ENCODE measurements at regions not wholly inside any gene's neighbourhood (a gene's known extent, or its start where the extent isn't known, plus 50 kb on each side); places are given as distances from the start of the nearest gene placed in this dataset.
A peak's percentile ranks its signal among the peaks of the same experiment; 100 is the strongest.
"Not testable (repeated sequence)": the region's sequence is repeated elsewhere in the genome, so short reads cannot be mapped to it uniquely, and the experiment has no call there.

DNA sequence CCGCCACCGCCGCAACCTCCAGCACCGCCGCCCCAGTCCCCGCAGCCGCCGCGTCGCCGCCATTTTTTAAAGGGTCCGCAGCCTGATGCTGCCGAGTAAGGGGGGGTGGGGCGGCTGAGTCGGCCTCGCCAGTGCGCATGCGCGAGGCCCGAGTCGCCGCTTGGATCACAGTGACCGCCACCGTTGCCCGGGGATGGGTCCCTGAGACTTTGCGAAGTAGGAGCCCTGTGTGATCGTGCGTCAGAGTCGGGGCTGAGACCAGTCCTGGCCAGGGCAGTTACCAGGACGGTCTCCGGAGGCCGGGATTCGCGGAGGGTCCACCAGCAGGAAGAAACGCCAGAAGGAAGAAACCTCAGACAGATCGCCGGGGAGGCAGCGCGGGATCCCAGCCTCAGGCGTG is 1421.7 kb upstream of the PCDH10 start:
- H3K27me3 ChIP-seq (replicated peaks; ENCODE audit: control insufficient read depth, insufficient read depth, low read length); DNase-seq (ENCODE audit: extremely low read depth, insufficient read length); H3K4me3 ChIP-seq (replicated peaks; ENCODE audit: low read depth, low read length); H3K36me3 ChIP-seq (ENCODE audit: control insufficient read depth, insufficient read depth, low read length): not testable (repeated sequence)

DNA sequence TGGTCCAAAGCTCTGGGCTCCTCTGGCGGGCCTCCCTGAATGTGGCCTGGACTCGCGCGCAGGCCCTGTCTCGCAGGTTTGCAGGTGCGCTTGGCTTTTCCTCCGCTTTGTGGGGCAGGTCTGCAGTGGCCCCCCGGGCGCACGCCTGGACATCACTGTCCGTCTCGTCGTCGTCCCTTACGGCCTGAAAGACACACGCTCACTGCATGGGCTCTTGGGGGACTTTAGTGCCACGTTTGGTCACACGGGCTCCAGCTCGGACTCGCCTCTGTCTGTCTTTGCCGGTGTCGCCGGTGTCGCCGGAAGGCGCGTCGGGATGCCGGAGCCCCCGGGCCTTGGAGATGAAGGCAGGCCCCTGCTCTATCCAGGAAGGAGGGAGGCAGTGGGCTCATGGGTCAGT is 1419.9 kb upstream of the PCDH10 start:
- DNase-seq (ENCODE audit: extremely low read depth, insufficient read length); H3K27me3 ChIP-seq (replicated peaks; ENCODE audit: control insufficient read depth, insufficient read depth, low read length); H3K4me3 ChIP-seq (replicated peaks; ENCODE audit: low read depth, low read length); H3K36me3 ChIP-seq (ENCODE audit: control insufficient read depth, insufficient read depth, low read length): not testable (repeated sequence)

DNA sequence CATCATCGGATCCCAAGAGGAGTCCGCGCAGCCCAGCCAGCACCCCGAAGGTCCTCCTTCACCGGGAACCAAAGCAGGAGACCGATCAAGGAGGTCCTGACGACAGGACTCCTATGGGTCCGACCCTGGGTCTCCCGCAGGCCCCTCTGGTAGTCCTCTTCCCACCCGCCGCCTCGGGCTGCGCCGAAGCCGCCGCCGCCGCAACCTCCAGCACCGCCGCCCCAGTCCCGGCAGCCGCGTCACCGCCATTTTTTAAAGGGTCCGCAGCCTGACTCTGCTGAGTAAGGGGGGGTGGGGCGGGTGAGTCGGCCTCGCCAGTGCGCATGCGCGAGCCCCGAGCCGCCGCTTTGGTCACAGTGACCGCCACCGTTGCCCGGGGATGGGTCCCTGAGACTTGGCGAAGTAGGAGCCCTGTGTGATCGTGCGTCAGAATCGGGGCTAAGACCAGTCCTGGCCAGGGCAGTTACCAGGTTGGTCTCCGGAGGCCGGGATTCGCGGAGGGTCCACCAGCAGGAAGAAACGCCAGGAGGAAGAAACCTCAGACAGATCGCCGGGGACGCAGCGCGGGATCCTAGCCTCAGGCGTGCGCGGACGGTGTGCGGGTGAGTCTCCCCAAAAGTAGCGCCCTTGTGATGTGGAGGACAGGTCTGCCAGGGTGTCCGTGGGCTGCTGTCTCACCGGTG is 1419.2 kb upstream of the PCDH10 start:
- DNase-seq (ENCODE audit: extremely low read depth, insufficient read length), result peak; percentile 18
- not testable (repeated sequence) for H3K36me3 ChIP-seq (ENCODE audit: control insufficient read depth, insufficient read depth, low read length); H3K27me3 ChIP-seq (replicated peaks; ENCODE audit: control insufficient read depth, insufficient read depth, low read length); H3K4me3 ChIP-seq (replicated peaks; ENCODE audit: low read depth, low read length)

GRCh38 chr4:131730574-131730973 is 1418.5 kb upstream of the PCDH10 start:
- H3K27me3 ChIP-seq (replicated peaks; ENCODE audit: control insufficient read depth, insufficient read depth, low read length); DNase-seq (ENCODE audit: extremely low read depth, insufficient read length); H3K36me3 ChIP-seq (ENCODE audit: control insufficient read depth, insufficient read depth, low read length); H3K4me3 ChIP-seq (replicated peaks; ENCODE audit: low read depth, low read length): not testable (repeated sequence)

- not testable (repeated sequence) for DNase-seq (ENCODE audit: extremely low read depth, insufficient read length); H3K36me3 ChIP-seq (ENCODE audit: control insufficient read depth, insufficient read depth, low read length); H3K27me3 ChIP-seq (replicated peaks; ENCODE audit: control insufficient read depth, insufficient read depth, low read length); H3K4me3 ChIP-seq (replicated peaks; ENCODE audit: low read depth, low read length)
These were observed 1417.0 kb upstream of the PCDH10 start for GRCh38 chr4:131732034-131732630.

DNA sequence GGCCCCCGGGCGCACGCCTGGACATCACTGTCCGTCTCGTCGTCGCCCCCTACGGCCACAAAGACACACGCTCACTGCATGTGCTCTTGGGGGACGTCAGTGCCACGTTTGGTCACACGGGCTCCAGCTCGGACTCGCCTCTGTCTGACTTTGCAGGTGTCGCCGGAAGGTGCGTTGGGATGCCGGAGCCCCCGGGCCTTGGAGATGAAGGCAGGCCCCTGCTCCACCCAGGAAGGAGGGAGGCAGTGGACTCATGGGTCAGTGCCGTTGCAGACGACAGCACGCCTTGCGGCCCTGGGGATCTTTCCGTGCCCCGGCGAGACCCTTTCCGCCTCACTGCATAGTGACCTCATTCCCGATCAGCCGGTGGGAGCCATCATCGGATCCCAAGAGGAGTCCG is 1414.8 kb upstream of the PCDH10 start:
- DNase-seq (ENCODE audit: extremely low read depth, insufficient read length), result not testable (repeated sequence)

DNA sequence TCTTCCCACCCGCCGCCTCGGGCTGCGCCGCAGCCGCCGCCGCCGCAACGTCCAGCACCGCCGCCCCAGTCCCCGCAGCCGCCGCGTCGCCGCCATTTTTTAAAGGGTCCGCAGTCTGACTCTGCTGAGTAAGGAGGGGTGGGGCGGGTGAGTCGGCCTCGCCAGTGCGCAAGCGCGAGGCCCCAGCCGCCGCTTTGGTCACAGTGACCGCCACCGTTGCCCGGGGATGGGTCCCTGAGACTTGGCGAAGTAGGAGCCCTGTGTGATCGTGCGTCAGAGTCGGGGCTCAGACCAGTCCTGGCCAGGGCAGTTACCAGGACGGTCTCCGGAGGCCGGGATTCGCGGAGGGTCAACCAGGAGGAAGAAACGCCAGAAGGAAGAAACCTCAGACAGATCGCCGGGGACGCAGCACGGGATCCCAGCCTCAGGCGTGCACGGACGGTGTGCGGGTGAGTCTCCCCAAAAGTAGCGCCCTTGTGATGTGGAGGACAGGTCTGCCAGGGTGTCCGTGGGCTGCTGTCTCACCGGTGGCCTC is 1414.2 kb upstream of the PCDH10 start:
- H3K27me3 ChIP-seq (replicated peaks; ENCODE audit: control insufficient read depth, insufficient read depth, low read length), result not testable (repeated sequence)

More for the DNA sequence above, 1414.8 kb upstream of the PCDH10 start:
- not testable (repeated sequence) for H3K4me3 ChIP-seq (replicated peaks; ENCODE audit: low read depth, low read length); H3K27me3 ChIP-seq (replicated peaks; ENCODE audit: control insufficient read depth, insufficient read depth, low read length); H3K36me3 ChIP-seq (ENCODE audit: control insufficient read depth, insufficient read depth, low read length)

GRCh38 chr4:131738991-131739390 is 1410.1 kb upstream of the PCDH10 start:
- H3K36me3 ChIP-seq (ENCODE audit: control insufficient read depth, insufficient read depth, low read length); DNase-seq (ENCODE audit: extremely low read depth, insufficient read length); H3K4me3 ChIP-seq (replicated peaks; ENCODE audit: low read depth, low read length); H3K27me3 ChIP-seq (replicated peaks; ENCODE audit: control insufficient read depth, insufficient read depth, low read length): not testable (repeated sequence)

More for the DNA sequence above, 1414.2 kb upstream of the PCDH10 start:
- not testable (repeated sequence) for H3K36me3 ChIP-seq (ENCODE audit: control insufficient read depth, insufficient read depth, low read length); H3K4me3 ChIP-seq (replicated peaks; ENCODE audit: low read depth, low read length); DNase-seq (ENCODE audit: extremely low read depth, insufficient read length)

GRCh38 chr4:131741836-131742235 is 1407.3 kb upstream of the PCDH10 start:
- not testable (repeated sequence) for H3K36me3 ChIP-seq (ENCODE audit: control insufficient read depth, insufficient read depth, low read length); H3K4me3 ChIP-seq (replicated peaks; ENCODE audit: low read depth, low read length); H3K27me3 ChIP-seq (replicated peaks; ENCODE audit: control insufficient read depth, insufficient read depth, low read length); DNase-seq (ENCODE audit: extremely low read depth, insufficient read length)

GRCh38 chr4:131742536-131743205 is 1406.4 kb upstream of the PCDH10 start:
- DNase-seq (ENCODE audit: extremely low read depth, insufficient read length); H3K27me3 ChIP-seq (replicated peaks; ENCODE audit: control insufficient read depth, insufficient read depth, low read length); H3K4me3 ChIP-seq (replicated peaks; ENCODE audit: low read depth, low read length); H3K36me3 ChIP-seq (ENCODE audit: control insufficient read depth, insufficient read depth, low read length): not testable (repeated sequence)

GRCh38 chr4:131743348-131743747 is 1405.7 kb upstream of the PCDH10 start:
- not testable (repeated sequence) for H3K27me3 ChIP-seq (replicated peaks; ENCODE audit: control insufficient read depth, insufficient read depth, low read length); DNase-seq (ENCODE audit: extremely low read depth, insufficient read length); H3K4me3 ChIP-seq (replicated peaks; ENCODE audit: low read depth, low read length); H3K36me3 ChIP-seq (ENCODE audit: control insufficient read depth, insufficient read depth, low read length)

DNA sequence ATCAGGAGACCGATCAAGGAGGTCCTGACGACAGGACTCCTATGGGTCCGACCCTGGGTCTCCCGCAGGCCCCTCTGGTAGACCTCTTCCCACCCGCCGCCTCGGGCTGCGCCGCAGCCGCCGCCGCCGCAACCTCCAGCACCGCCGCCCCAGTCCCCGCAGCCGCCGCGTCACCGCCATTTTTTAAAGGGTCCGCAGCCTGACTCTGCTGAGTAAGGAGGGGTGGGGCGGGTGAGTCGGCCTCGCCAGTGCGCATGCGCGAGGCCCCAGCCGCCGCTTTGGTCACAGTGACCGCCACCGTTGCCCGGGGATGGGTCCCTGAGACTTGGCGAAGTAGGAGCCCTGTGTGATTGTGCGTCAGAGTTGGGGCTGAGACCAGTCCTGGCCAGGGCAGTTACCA is 1401.9 kb upstream of the PCDH10 start:
- not testable (repeated sequence) for DNase-seq (ENCODE audit: extremely low read depth, insufficient read length); H3K4me3 ChIP-seq (replicated peaks; ENCODE audit: low read depth, low read length); H3K36me3 ChIP-seq (ENCODE audit: control insufficient read depth, insufficient read depth, low read length)

GRCh38 chr4:131749224-131749623 is 1399.9 kb upstream of the PCDH10 start:
- H3K27me3 ChIP-seq (replicated peaks; ENCODE audit: control insufficient read depth, insufficient read depth, low read length); DNase-seq (ENCODE audit: extremely low read depth, insufficient read length); H3K4me3 ChIP-seq (replicated peaks; ENCODE audit: low read depth, low read length); H3K36me3 ChIP-seq (ENCODE audit: control insufficient read depth, insufficient read depth, low read length): not testable (repeated sequence)

More for the DNA sequence above, 1401.9 kb upstream of the PCDH10 start:
- H3K27me3 ChIP-seq (replicated peaks; ENCODE audit: control insufficient read depth, insufficient read depth, low read length), result not testable (repeated sequence)

GRCh38 chr4:131750006-131750405 is 1399.1 kb upstream of the PCDH10 start:
- not testable (repeated sequence) for DNase-seq (ENCODE audit: extremely low read depth, insufficient read length); H3K36me3 ChIP-seq (ENCODE audit: control insufficient read depth, insufficient read depth, low read length); H3K27me3 ChIP-seq (replicated peaks; ENCODE audit: control insufficient read depth, insufficient read depth, low read length); H3K4me3 ChIP-seq (replicated peaks; ENCODE audit: low read depth, low read length)
